Chondrocyte (in vitro differentiated cells): ENCODE measurements at regions not wholly inside any gene's neighbourhood (a gene's known extent, or its start where the extent isn't known, plus 50 kb on each side); places are given as distances from the start of the nearest gene placed in this dataset.

Experiments
- DNase-seq: peaks from one replicate; pipeline ENCODE4 v3.0.0; 2021; ENCODE audit warnings: mixed read lengths, low spot score
- H3K27ac Mint-ChIP-seq: one replicate; pipeline ENCODE4 v1.8.0; 2021; ENCODE audit warnings: mild to moderate bottlenecking, moderate library complexity, mixed read lengths; ENCODE audit not compliant: unreplicated experiment
- H3K27me3 Mint-ChIP-seq: 2 replicates; pipeline ENCODE4 v1.8.0; 2021; ENCODE audit warnings: low read depth, mixed read lengths
- H3K36me3 Mint-ChIP-seq: 2 replicates; pipeline ENCODE4 v1.8.0; 2021; ENCODE audit warnings: low read depth, mixed read lengths
- H3K4me1 Mint-ChIP-seq: 2 replicates; pipeline ENCODE4 v1.8.0; 2021; ENCODE audit warnings: low read depth, mild to moderate bottlenecking, mixed read lengths
- H3K4me3 Mint-ChIP-seq: one replicate; pipeline ENCODE4 v1.8.0; 2021; ENCODE audit warnings: mild to moderate bottlenecking, moderate library complexity, mixed read lengths; ENCODE audit not compliant: unreplicated experiment
- H3K9me3 Mint-ChIP-seq: 2 replicates; pipeline ENCODE4 v1.8.0; 2021; ENCODE audit warnings: low read depth, mixed read lengths
- CTCF ChIP-seq: fragments of 200-600 bp; sonication (generic); IDR thresholded peaks from 2 replicates; pipeline ENCODE4 v1.5.0; 2021; ENCODE audit warnings: antibody characterized with exemption, mild to moderate bottlenecking, moderate library complexity

GRCh38 chr3:171971919-171972514, 67.4 kb upstream of the FNDC3B start:
- no peaks in the 10 kb centered on the region for H3K27me3 Mint-ChIP-seq
- no peak for DNase-seq
- H3K27ac Mint-ChIP-seq, result no peak overlapping the region
- H3K4me3 Mint-ChIP-seq, result no peak overlapping the region
- no peak for TF ChIP-seq CTCF
- no peaks in the 10 kb centered on the region for H3K9me3 Mint-ChIP-seq
- H3K4me1 Mint-ChIP-seq, result peaks cover 30% of the 10 kb centered on the region
- no peaks in the 10 kb centered on the region for H3K36me3 Mint-ChIP-seq

- Mint-ChIP-seq H3K4me3 (no peak overlapping the region), H3K27ac (no peak overlapping the region)
- no peak for DNase-seq
Measured at GRCh38 chr3:171972871-171973348, 66.5 kb upstream of the FNDC3B start.

GRCh38 chr3:171974986-171975837, 64.2 kb upstream of the FNDC3B start:
- H3K4me3 Mint-ChIP-seq, result no peak overlapping the region
- H3K27ac Mint-ChIP-seq, result no peak overlapping the region
- peaks cover 13% of the 10 kb centered on the region for H3K4me1 Mint-ChIP-seq
- no peaks in the 10 kb centered on the region for H3K27me3 Mint-ChIP-seq
- DNase-seq, result no peak
- H3K36me3 Mint-ChIP-seq, result no peaks in the 10 kb centered on the region
- H3K9me3 Mint-ChIP-seq, result no peaks in the 10 kb centered on the region
- no peak for TF ChIP-seq CTCF

More at GRCh38 chr3:171972871-171973348, 66.5 kb upstream of the FNDC3B start:
- Mint-ChIP-seq H3K4me1 (peaks cover 21% of the 10 kb centered on the region), H3K36me3 (no peaks in the 10 kb centered on the region), H3K27me3 (no peaks in the 10 kb centered on the region), H3K9me3 (no peaks in the 10 kb centered on the region)
- no peak for TF ChIP-seq CTCF

- no peak for TF ChIP-seq CTCF
- no peak overlapping the region for H3K27ac Mint-ChIP-seq
- no peaks in the 10 kb centered on the region for H3K36me3 Mint-ChIP-seq
- H3K27me3 Mint-ChIP-seq, result no peaks in the 10 kb centered on the region
- H3K9me3 Mint-ChIP-seq, result no peaks in the 10 kb centered on the region
- H3K4me3 Mint-ChIP-seq, result no peak overlapping the region
- no peak for DNase-seq
- peaks cover 8% of the 10 kb centered on the region for H3K4me1 Mint-ChIP-seq
Measured at GRCh38 chr3:171976526-171976925, 62.9 kb upstream of the FNDC3B start.

GRCh38 chr3:171977441-171977840, 61.9 kb upstream of the FNDC3B start:
- Mint-ChIP-seq H3K4me3 (no peak overlapping the region), H3K27ac (no peak overlapping the region), H3K4me1 (peaks cover 1% of the 10 kb centered on the region), H3K9me3 (no peaks in the 10 kb centered on the region), H3K36me3 (no peaks in the 10 kb centered on the region), H3K27me3 (no peaks in the 10 kb centered on the region)
- DNase-seq, result no peak
- no peak for TF ChIP-seq CTCF
